SK-N-SH treated with all-trans-retinoic acid at 6 μM for 48 hours (cell line): ENCODE measurements at regions not wholly inside any gene's neighbourhood (a gene's known extent, or its start where the extent isn't known, plus 50 kb on each side); places are given as distances from the start of the nearest gene placed in this dataset.

Source experiments
- CSDC2 ChIP-seq: fragments of 250-450 bp; sonication (Bioruptor Pico); IDR thresholded peaks from 2 replicates; pipeline ENCODE4 v1.5.0; 2020; ENCODE audit warnings: mild to moderate bottlenecking, moderate library complexity
- OSR1 ChIP-seq: fragments of 250-450 bp; sonication (Bioruptor Pico); IDR thresholded peaks from 2 replicates; pipeline ENCODE4 v1.8.0; 2022; ENCODE audit warnings: moderate library complexity, mild to moderate bottlenecking, inconsistent platforms
- RARB ChIP-seq: fragments of 250-450 bp; sonication (Bioruptor Pico); IDR thresholded peaks from 2 replicates; pipeline ENCODE4 v1.8.0; 2021; ENCODE audit warnings: mild to moderate bottlenecking, moderate library complexity
- SNAI2 ChIP-seq: fragments of 250-450 bp; sonication (Bioruptor Pico); IDR thresholded peaks from 2 replicates; pipeline ENCODE4 v1.5.0; 2020; ENCODE audit warnings: mild to moderate bottlenecking, moderate library complexity
- TCF4 ChIP-seq: fragments of 250-450 bp; sonication (Bioruptor Pico); IDR thresholded peaks from 2 replicates; pipeline ENCODE4 v1.8.0; 2021; ENCODE audit warnings: mild to moderate bottlenecking, moderate library complexity, borderline replicate concordance
- TOX ChIP-seq: fragments of 250-450 bp; sonication (Bioruptor Pico); IDR thresholded peaks from 2 replicates; pipeline ENCODE4 v1.8.0; 2021; ENCODE audit warnings: mild to moderate bottlenecking, moderate library complexity, borderline replicate concordance
- ZFP3 ChIP-seq: fragments of 250-450 bp; sonication (Bioruptor Pico); IDR thresholded peaks from 2 replicates; pipeline ENCODE4 v1.5.0; 2020; ENCODE audit warnings: mild to moderate bottlenecking, moderate library complexity
- ZFP30 ChIP-seq: fragments of 450-650 bp; formaldehyde crosslinking; IDR thresholded peaks from 2 replicates; pipeline ENCODE4 v1.5.0; 2022; ENCODE audit warnings: mild to moderate bottlenecking, moderate library complexity
- ZNF565 ChIP-seq: fragments of 450-650 bp; formaldehyde crosslinking; conservative IDR thresholded peaks from 2 replicates; pipeline ENCODE4 v1.5.0; 2020; ENCODE audit warnings: low read depth, mild to moderate bottlenecking, moderate library complexity
- ZNF70 ChIP-seq: fragments of 450-650 bp; formaldehyde crosslinking; IDR thresholded peaks from 2 replicates; pipeline ENCODE4 v1.5.0; 2020; ENCODE audit warnings: mild to moderate bottlenecking, moderate library complexity
- TF ChIP-seq, protein P1 (sequence below): fragments of 250-450 bp; sonication (Bioruptor Pico); IDR thresholded peaks from 2 replicates; pipeline ENCODE4 v1.8.0; 2020; ENCODE audit warnings: mild to moderate bottlenecking, moderate library complexity, borderline replicate concordance
- TF ChIP-seq, protein P2 (sequence below): fragments of 250-450 bp; sonication (Bioruptor Pico); IDR thresholded peaks from 2 replicates; pipeline ENCODE4 v1.5.0; 2020; ENCODE audit warnings: mild to moderate bottlenecking, moderate library complexity

DNA sequence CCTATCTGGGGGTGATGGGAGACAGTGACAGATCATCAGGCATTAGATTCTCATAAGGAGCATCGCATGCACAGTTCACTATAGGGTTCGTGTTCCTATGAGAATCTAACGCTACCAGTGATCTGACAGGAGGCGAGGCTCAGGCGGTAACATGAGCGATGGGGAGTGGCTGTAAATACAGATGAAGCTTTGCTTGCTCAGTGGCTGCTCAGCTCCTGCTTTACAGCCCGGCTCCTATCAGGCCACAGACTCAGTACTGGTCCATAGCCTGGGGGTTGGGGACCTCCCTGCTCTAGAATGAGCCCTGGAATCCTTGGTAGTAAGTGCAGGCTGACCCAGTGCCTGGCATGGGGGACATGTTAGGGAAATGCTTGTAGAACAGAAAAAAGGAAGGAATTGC is 426.0 kb downstream of the TYW1 start:
- TF ChIP-seq SNAI2 (CRISPR knock-in tag) = no peak
- TF ChIP-seq ZFP30 (CRISPR knock-in tag) = no peak
- TF ChIP-seq ZNF565 (CRISPR knock-in tag) = no peak
- TF ChIP-seq ZNF70 (CRISPR knock-in tag) = no peak
- no peak for TF ChIP-seq OSR1 (CRISPR knock-in tag)
- no peak for TF ChIP-seq RARB (CRISPR knock-in tag)
- no peak for TF ChIP-seq TOX (CRISPR knock-in tag)
- TF ChIP-seq CSDC2 (CRISPR knock-in tag) = no peak
- TF ChIP-seq TCF4 (CRISPR knock-in tag) = no peak
- TF ChIP-seq, protein P1, sequence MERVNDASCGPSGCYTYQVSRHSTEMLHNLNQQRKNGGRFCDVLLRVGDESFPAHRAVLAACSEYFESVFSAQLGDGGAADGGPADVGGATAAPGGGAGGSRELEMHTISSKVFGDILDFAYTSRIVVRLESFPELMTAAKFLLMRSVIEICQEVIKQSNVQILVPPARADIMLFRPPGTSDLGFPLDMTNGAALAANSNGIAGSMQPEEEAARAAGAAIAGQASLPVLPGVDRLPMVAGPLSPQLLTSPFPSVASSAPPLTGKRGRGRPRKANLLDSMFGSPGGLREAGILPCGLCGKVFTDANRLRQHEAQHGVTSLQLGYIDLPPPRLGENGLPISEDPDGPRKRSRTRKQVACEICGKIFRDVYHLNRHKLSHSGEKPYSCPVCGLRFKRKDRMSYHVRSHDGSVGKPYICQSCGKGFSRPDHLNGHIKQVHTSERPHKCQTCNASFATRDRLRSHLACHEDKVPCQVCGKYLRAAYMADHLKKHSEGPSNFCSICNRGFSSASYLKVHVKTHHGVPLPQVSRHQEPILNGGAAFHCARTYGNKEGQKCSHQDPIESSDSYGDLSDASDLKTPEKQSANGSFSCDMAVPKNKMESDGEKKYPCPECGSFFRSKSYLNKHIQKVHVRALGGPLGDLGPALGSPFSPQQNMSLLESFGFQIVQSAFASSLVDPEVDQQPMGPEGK (CRISPR knock-in tag) = no peak
- TF ChIP-seq, protein P2, sequence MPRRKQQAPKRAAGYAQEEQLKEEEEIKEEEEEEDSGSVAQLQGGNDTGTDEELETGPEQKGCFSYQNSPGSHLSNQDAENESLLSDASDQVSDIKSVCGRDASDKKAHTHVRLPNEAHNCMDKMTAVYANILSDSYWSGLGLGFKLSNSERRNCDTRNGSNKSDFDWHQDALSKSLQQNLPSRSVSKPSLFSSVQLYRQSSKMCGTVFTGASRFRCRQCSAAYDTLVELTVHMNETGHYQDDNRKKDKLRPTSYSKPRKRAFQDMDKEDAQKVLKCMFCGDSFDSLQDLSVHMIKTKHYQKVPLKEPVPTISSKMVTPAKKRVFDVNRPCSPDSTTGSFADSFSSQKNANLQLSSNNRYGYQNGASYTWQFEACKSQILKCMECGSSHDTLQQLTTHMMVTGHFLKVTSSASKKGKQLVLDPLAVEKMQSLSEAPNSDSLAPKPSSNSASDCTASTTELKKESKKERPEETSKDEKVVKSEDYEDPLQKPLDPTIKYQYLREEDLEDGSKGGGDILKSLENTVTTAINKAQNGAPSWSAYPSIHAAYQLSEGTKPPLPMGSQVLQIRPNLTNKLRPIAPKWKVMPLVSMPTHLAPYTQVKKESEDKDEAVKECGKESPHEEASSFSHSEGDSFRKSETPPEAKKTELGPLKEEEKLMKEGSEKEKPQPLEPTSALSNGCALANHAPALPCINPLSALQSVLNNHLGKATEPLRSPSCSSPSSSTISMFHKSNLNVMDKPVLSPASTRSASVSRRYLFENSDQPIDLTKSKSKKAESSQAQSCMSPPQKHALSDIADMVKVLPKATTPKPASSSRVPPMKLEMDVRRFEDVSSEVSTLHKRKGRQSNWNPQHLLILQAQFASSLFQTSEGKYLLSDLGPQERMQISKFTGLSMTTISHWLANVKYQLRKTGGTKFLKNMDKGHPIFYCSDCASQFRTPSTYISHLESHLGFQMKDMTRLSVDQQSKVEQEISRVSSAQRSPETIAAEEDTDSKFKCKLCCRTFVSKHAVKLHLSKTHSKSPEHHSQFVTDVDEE (CRISPR knock-in tag) = no peak
- no peak for TF ChIP-seq ZFP3 (CRISPR knock-in tag)
